Activated naive CD8-positive, alpha-beta T cell treated with anti-CD3 and anti-CD28 coated beads, Interleukin-2, amount 50 U/mL, for 24 hours (primary cell): ENCODE measurements at regions not wholly inside any gene's neighbourhood (a gene's known extent, or its start where the extent isn't known, plus 50 kb on each side); places are given as distances from the start of the nearest gene placed in this dataset.

ENCODE experiments used
- ATAC-seq: fragments of 150-1000 bp; cut with Tn5 transposase; one replicate; pipeline ENCODE4 v1.10.0; 2021
- DNase-seq: peaks from one replicate; pipeline ENCODE4 v3.0.0; 2021
- H3K27ac Mint-ChIP-seq: one replicate; pipeline ENCODE4 v1.8.0; 2021; ENCODE audit warnings: mild to moderate bottlenecking, mixed read lengths
- H3K27me3 Mint-ChIP-seq: one replicate; pipeline ENCODE4 v1.8.0; 2021; ENCODE audit warnings: mixed read lengths
- H3K36me3 Mint-ChIP-seq: one replicate; pipeline ENCODE4 v1.8.0; 2021; ENCODE audit warnings: low read depth, mixed read lengths
- H3K4me1 Mint-ChIP-seq: one replicate; pipeline ENCODE4 v1.8.0; 2021; ENCODE audit warnings: mixed read lengths
- H3K4me3 Mint-ChIP-seq: one replicate; pipeline ENCODE4 v1.8.0; 2021; ENCODE audit warnings: mild to moderate bottlenecking, moderate library complexity, mixed read lengths
- H3K9me3 Mint-ChIP-seq: one replicate; pipeline ENCODE4 v1.8.0; 2021; ENCODE audit warnings: mixed read lengths

DNA sequence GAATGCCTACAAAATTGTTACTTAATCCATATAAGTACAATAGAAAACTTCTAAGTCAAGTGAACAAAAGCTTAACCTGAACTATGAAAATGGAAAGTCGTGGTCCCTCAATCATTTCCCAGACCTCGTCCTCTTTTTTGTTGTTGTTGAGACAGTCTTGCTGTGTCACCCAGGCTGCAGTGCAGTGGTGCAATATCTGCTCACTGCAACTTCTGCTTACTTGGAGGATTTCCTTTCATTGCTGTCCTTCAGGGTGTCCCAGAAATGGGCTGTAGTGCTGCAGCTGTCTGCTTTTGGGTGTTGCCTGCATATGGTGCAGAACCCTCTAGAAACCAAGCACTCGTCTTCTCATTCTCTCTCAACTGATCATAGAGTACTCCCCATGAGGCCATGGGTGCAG lies 75.0 kb upstream of the IL2 start:
- Mint-ChIP-seq H3K27me3 (peaks cover 3% of the 10 kb centered on the region), H3K4me1 (peaks cover 27% of the 10 kb centered on the region), H3K27ac (no peak overlapping the region), H3K9me3 (peaks cover 18% of the 10 kb centered on the region), H3K4me3 (no peak overlapping the region), H3K36me3 (peaks cover 5% of the 10 kb centered on the region)
- DNase-seq (no peak), ATAC-seq (no peak)

DNA sequence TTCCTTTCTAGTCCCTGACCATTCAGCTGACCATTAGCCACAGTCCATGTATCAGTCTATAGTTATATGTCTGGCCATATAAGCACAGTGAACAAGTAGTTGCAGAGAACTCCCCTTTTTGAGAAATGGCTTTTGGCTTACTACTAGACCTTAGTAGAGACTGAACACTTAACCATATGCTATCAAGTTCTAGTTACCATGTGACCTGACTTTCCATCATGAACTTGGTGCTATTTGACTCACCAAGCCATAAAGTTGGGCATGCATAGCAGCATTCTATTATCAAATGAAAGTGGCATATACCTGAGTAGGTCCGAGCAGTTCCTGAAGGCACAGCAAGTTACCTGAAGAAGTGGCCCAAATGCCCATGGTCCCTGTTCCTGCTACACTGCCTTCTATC lies 74.5 kb upstream of the IL2 start:
- ATAC-seq (peak; percentile 42), DNase-seq (no peak)
- Mint-ChIP-seq H3K27ac (no peak overlapping the region), H3K27me3 (peaks cover 3% of the 10 kb centered on the region), H3K4me3 (no peak overlapping the region), H3K4me1 (peaks cover 28% of the 10 kb centered on the region), H3K36me3 (peaks cover 6% of the 10 kb centered on the region), H3K9me3 (peaks cover 20% of the 10 kb centered on the region)

DNA sequence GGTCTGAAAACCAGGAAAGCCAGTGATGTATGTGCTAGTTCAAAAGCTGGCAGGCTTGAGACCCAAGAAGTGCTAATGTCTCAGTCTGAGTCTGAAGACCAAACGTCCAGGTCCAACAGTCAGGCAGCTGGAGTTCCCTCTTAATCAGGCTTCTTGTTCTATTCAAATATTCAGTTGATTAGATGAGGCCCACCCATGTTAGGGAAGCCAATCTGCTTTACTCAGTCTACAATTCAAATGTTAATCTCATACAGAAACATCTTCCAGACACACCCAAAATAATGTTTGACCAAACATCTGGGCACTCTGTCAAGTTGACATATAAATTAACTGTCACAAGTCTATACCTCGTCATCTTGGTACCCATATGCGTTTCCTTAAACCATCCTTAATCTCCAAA lies 72.4 kb upstream of the IL2 start:
- H3K9me3 Mint-ChIP-seq = peaks cover 25% of the 10 kb centered on the region
- H3K4me1 Mint-ChIP-seq = peaks cover 11% of the 10 kb centered on the region
- no peak overlapping the region for H3K4me3 Mint-ChIP-seq
- H3K27me3 Mint-ChIP-seq = peaks cover 3% of the 10 kb centered on the region
- no peak for ATAC-seq
- peaks cover 1% of the 10 kb centered on the region for H3K36me3 Mint-ChIP-seq
- no peak for DNase-seq
- no peak overlapping the region for H3K27ac Mint-ChIP-seq

DNA sequence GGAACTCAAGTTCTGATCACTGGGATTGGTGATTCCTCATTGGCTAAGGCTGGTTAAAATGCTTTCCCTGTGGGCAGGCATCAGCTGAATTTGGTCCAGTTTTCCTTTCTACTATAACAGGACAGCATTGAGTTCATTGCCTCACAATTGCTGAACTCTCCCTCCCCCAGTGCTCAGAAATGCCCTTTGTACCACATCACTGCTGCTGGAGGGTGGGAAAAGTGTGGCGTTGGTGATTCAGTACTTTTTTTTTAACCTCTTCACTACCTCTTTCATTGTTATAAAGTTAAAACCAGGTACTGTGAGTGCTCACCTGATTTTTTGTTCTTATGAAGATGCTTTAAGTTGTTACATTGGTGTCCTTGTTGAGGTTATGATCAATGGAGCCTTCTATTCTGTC lies 69.3 kb upstream of the IL2 start:
- Mint-ChIP-seq H3K27me3 (peaks cover 9% of the 10 kb centered on the region), H3K36me3 (peaks cover 1% of the 10 kb centered on the region), H3K4me1 (peaks cover 5% of the 10 kb centered on the region), H3K27ac (no peak overlapping the region), H3K4me3 (no peak overlapping the region), H3K9me3 (peaks cover 34% of the 10 kb centered on the region)
- ATAC-seq (no peak), DNase-seq (no peak)

DNA sequence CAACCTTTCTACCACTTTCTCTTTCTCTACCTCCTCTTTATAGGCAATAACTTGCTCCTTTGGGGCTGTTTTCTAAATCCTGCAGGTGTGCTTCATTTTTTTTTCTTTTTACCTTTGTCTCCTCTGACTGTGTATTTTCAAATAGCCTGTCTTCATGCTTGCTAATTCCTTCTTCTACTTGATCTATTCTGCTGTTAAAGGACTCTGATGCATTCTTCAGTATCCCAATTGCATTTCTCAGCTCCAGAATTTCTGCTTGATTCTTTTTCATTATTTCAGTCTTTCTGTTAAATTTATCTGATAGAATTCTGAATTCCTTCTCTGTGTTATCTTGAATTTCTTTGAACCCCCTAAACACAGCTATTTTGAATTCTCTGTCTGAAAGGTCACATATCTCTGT lies 67.7 kb upstream of the IL2 start:
- DNase-seq (no peak), ATAC-seq (no peak)
- peaks cover 22% of the 10 kb centered on the region for H3K27me3 Mint-ChIP-seq
- peaks cover 38% of the 10 kb centered on the region for H3K9me3 Mint-ChIP-seq
- H3K4me1 Mint-ChIP-seq = peaks cover 4% of the 10 kb centered on the region
- no peak overlapping the region for H3K27ac Mint-ChIP-seq
- H3K4me3 Mint-ChIP-seq = no peak overlapping the region
- peaks cover 1% of the 10 kb centered on the region for H3K36me3 Mint-ChIP-seq

DNA sequence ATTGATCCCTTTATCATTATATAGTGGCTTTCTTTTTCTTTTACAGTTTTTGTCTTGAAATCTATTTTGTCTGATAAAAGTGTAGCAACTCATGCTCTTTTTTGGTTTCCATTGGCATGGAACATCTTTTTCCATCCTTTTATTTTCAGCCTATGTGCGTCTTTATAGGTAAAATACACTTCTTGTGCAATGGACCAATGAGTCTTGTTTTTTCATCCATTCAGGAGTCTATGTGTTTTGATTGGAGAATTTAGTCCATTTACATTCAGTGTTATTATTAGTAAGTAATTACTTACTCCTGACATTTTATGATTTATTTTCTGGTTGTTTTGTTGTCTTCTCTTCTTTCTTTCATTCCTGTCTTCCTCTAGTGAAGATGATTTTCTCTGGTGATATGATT lies 66.4 kb upstream of the IL2 start:
- Mint-ChIP-seq H3K27ac (no peak overlapping the region), H3K4me3 (no peak overlapping the region), H3K36me3 (peaks cover 1% of the 10 kb centered on the region), H3K27me3 (peaks cover 30% of the 10 kb centered on the region), H3K4me1 (peaks cover 4% of the 10 kb centered on the region), H3K9me3 (peaks cover 42% of the 10 kb centered on the region)
- no peak for ATAC-seq
- DNase-seq = no peak

DNA sequence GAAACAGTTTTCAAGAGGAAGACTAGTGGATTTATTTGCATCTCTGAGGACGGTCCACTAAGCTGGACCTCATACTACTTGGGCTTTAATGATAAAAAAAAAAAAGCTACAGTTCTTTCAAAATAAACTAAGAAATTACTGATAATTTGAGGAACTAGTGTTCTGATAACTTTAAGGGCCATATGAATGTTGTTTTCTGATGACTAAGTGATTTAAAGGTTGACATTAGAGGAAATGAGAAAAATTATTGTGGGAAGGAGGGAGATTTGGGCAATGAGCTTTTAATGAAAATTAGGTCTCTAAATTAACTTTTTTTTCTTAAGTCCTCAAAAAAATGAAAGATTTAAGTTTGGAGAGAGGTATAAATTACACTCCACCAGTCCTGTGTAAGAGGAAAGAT lies 60.8 kb upstream of the IL2 start:
- peaks cover 15% of the 10 kb centered on the region for H3K9me3 Mint-ChIP-seq
- H3K27ac Mint-ChIP-seq = no peak overlapping the region
- peaks cover 26% of the 10 kb centered on the region for H3K4me1 Mint-ChIP-seq
- H3K27me3 Mint-ChIP-seq = peaks cover 31% of the 10 kb centered on the region
- no peaks in the 10 kb centered on the region for H3K36me3 Mint-ChIP-seq
- ATAC-seq (no peak), DNase-seq (no peak)
- no peak overlapping the region for H3K4me3 Mint-ChIP-seq

DNA sequence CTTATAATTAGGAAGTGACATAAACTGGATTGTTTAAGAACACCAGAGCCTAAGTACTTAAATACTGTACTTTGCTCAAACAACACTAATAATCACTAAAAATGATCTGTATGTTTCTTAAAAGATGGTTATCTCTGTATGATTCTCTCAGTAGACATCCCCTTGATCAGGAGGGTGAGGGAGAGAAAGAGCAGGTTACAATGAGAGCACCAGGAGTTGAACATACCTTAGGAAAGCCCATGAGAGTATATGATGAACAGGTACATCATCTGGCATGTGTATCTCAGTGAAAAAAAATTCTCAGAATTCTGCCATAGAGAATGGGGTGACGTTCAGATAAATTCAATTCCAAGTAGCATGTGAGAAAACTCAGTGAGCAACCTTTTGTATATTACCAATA lies 59.9 kb upstream of the IL2 start:
- Mint-ChIP-seq H3K27ac (no peak overlapping the region), H3K9me3 (peaks cover 15% of the 10 kb centered on the region)

DNA sequence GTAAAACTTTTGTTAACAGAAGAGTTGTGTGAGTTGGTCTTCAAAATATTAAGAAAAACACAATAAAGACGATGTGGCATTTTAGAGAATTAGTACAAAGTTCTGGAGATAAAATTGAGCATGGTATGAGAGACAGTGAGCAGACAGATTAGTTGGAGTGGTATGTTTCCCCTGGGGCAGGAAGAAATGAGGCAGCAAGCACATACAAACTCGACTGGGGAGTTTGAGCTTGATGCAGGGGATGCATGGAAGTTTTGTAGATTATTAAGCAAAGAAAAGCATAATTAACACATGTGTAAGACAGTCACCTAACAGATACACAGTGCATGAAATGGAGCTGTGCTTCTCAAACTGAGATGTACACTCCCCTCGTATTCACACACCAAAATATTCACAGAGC lies 58.1 kb upstream of the IL2 start:
- peaks cover 33% of the 10 kb centered on the region for H3K4me1 Mint-ChIP-seq
- peaks cover 9% of the 10 kb centered on the region for H3K9me3 Mint-ChIP-seq
- peaks cover 19% of the 10 kb centered on the region for H3K27me3 Mint-ChIP-seq
- DNase-seq (no peak), ATAC-seq (no peak)
- no peak overlapping the region for H3K4me3 Mint-ChIP-seq
- H3K36me3 Mint-ChIP-seq = no peaks in the 10 kb centered on the region
- no peak overlapping the region for H3K27ac Mint-ChIP-seq

More for the DNA sequence above, 59.9 kb upstream of the IL2 start:
- DNase-seq = no peak
- H3K36me3 Mint-ChIP-seq = no peaks in the 10 kb centered on the region
- H3K4me1 Mint-ChIP-seq = peaks cover 33% of the 10 kb centered on the region
- H3K27me3 Mint-ChIP-seq = peaks cover 28% of the 10 kb centered on the region
- no peak overlapping the region for H3K4me3 Mint-ChIP-seq
- ATAC-seq = no peak

DNA sequence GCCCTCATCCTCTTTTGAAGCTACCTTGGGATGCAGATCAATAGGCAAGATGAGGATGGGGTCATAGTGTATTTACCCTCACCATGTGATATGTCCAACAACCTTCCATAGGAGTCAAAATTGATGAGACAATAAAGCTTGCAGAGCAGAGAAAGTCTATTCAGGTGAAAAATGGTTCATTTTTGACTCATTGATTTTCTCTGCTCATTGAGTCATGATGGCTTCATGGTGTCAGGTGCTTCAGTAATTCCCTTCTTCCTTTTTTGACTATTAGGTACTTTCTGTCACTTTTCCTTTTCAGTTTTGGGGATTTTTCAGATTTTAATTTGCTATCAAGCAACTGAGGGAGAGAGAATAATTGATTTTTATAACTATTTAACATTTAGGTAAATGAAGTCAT lies 55.9 kb upstream of the IL2 start:
- Mint-ChIP-seq H3K36me3 (no peaks in the 10 kb centered on the region), H3K27me3 (peaks cover 7% of the 10 kb centered on the region), H3K4me1 (peaks cover 48% of the 10 kb centered on the region), H3K27ac (peak overlapping the region; percentile 39), H3K4me3 (peak overlapping the region; percentile 22), H3K9me3 (no peaks in the 10 kb centered on the region)
- DNase-seq (no peak), ATAC-seq (peak; percentile 52)

DNA sequence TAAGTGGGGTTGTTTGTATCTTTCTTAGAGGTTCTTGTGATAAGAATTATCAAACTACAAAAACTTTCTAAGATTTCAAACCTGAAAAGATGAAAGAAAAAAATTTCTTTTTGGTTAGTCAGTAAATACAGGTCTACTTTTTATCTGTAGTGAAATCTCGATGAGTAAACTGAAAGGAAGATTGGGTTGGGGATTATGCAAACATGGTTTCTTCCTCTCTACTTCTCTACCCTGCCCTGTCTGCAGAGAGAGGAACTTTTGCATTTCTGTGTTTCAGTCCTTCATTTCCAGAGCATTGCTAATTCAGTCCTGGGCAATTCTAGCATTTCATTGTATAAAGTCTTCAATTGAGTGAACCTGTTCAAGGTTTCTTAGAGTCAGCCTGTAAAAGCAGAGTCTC lies 51.6 kb upstream of the IL2 start:
- H3K36me3 Mint-ChIP-seq = no peaks in the 10 kb centered on the region
- H3K27ac Mint-ChIP-seq = peak overlapping the region; percentile 85
- ATAC-seq = peak; percentile 65
- no peak for DNase-seq
- no peaks in the 10 kb centered on the region for H3K9me3 Mint-ChIP-seq
- H3K4me3 Mint-ChIP-seq = peak overlapping the region; percentile 60
- peaks cover 2% of the 10 kb centered on the region for H3K27me3 Mint-ChIP-seq
- H3K4me1 Mint-ChIP-seq = peaks cover 67% of the 10 kb centered on the region
